GM12872 (cell line): ENCODE measurements at regions not wholly inside any gene's neighbourhood (a gene's known extent, or its start where the extent isn't known, plus 50 kb on each side); places are given as distances from the start of the nearest gene placed in this dataset.

ENCODE experiments used
- TF ChIP-seq, protein P1 (sequence below): IDR thresholded peaks from 3 replicates; pipeline ENCODE4 v1.5.1; 2011; ENCODE audit warnings: low read depth, mild to moderate bottlenecking, low read length, moderate library complexity; ENCODE audit not compliant: insufficient read depth

DNA sequence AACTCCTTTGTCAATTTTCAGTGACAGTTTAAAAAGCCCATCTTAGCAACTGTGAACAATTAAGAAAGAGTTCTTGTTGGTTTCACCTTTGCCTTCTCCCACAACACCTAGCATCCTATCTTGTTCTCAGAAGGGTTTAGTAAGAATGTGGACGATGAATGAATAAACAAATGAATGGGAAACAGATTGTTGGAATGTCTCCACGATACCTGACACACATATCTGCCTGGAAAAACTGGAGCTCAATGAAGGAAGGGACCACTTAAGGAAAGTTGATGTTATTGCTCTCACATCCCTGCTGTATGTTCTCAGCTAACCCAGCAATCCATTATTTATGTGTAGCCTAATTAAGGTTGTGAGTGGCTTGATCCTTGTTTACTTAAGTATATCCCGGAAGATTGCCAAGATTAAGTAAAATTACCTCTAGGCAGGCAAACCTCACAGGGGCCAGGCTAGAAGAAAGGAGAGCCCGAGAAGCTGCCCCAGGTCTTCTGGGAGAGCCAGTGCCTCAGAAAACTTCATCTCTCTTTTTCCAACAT is 286.4 kb downstream of the NXPE2 start:
- TF ChIP-seq, protein P1, sequence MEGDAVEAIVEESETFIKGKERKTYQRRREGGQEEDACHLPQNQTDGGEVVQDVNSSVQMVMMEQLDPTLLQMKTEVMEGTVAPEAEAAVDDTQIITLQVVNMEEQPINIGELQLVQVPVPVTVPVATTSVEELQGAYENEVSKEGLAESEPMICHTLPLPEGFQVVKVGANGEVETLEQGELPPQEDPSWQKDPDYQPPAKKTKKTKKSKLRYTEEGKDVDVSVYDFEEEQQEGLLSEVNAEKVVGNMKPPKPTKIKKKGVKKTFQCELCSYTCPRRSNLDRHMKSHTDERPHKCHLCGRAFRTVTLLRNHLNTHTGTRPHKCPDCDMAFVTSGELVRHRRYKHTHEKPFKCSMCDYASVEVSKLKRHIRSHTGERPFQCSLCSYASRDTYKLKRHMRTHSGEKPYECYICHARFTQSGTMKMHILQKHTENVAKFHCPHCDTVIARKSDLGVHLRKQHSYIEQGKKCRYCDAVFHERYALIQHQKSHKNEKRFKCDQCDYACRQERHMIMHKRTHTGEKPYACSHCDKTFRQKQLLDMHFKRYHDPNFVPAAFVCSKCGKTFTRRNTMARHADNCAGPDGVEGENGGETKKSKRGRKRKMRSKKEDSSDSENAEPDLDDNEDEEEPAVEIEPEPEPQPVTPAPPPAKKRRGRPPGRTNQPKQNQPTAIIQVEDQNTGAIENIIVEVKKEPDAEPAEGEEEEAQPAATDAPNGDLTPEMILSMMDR = no peak

DNA sequence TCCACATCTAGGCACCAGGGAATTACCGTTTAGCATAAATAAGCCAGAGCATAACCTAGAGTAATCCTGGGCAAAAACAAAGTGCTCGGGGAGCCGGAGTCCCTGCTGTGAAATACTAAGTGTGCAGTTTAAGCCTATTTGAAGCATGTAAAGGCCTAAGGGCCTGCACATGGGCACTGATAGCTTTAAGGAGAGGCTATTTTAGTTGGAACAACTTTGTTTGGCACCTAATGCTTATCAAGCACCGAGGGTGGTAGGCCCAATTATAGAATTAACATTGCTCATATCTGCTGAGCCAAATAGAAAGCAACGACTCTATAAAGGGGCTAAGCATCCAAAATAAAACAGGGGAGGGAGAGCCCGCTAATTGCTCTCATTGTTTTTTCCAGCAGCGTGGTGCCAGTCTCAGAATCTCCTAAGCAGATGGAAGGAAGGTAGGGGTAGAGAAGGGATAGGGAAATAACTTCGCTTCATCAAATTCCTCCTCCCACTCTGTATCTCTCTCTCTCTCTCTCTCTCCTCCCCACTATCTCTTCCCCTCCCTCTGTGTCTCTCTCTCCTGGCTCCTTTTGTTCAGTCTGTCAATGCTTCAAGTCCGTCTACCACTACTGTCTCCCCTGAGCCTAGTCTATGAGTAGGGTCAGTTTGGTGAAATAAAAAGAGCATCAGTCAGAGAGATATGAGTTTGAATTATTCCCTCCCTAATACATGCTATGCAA is 292.8 kb downstream of the NXPE2 start:
- TF ChIP-seq, protein P1 = no peak

DNA sequence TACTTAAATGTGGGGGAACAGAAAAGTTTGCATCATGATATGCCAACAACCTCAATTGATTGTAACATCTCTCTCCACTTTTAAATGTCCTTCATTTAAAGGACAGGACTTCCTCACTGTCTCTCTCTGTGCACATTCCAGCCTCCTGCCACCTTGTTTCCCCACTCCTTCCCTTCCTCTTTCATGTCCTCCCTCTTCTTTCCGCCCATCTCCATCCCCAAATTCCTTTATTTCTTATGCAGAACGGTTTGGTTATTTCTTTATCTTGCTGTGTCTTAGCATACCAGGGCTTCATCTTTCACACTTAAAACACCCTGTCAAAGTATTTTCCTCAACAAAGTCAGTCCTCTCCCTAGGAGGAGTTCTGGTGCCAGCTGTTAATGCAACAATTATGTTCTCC is 293.8 kb downstream of the NXPE2 start:
- TF ChIP-seq, protein P1 = no peak

DNA sequence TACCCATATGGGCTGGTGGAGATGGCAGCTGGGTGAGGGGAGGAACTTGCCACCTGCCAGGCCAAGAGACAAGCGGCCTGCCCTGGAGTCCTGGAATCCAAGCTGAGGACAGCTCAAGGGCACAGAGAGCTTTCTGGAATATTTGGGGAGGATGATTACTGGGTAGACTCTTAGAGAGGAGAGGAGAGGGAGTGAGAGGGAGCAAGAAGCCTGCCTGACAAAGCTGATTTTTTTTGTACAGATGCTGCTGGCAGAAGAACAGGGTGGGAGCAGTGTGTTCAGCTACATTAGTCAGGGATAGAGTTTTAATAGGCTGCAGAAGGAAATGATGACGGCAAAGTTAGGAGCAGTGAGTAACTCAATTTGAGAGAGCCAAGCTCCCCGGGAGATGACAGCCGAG is 299.3 kb downstream of the NXPE2 start:
- TF ChIP-seq, protein P1 = no peak

DNA sequence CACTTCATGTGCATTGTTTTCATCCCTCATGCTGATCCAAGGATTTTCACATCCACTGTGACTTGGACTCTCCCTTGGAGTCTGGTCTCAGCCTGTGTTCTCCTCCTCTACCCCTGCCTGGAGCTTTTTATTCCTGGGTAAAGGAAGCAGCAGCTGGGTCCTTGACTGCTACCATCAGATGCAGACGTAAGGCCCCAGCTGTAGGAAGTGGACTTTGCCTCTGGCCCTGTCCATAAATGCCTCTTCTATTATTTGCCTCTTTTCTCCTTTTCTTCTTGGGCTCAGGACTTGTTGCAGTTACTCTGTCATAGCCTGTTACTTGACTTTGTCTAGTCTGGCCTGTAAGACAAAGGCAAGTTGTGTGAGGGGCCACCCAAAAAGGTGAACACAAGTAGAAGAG is 303.8 kb downstream of the NXPE2 start:
- TF ChIP-seq, protein P1 = no peak

DNA sequence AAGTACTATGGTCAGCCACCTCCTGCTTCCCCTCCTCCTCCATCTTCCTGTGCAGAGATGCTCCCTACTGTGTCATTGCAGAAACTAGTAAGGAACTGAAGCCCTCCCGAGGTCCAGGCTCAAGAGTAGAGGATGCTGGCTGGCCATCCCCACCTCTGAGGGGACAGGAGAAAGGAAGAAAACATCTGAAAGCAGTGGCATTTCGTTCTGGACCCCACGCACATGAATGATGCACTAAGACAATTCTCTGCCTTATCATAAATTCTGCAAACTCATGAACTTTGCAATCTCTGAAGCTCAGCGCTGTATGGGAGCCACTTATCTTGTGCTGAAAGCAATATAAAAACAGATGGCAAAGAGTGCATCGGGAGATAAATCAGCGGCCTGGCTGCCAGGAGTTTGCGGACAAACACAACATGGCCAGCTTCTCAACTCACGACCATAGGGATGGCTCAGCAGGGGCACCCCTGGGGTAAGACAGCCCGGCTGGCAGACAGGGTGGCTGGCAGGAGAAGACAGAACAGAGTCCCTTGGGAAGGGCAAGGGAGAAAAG is 306.4 kb downstream of the NXPE2 start:
- TF ChIP-seq, protein P1 = no peak

DNA sequence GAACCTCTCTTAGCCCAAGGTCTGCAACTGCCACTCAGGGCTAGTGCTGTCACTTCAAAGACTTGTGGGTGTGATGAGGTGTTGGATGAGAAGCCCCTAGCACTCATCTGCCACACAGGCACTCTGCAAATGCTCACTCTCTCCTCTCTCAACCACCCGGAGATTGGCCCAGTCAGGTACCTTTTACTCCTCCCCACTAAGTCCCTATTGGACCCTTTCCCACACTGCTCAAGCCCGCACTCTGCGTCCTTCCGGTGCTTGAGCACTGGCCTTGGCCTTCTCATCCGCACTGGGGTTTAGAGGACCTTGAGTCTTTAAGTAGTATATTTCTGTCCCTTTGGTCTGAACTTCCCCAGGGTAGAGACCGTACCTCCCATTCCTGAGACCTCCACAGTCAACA is 308.0 kb downstream of the NXPE2 start:
- TF ChIP-seq, protein P1 = no peak
